Endothelial cell of umbilical vein (primary cell): ENCODE measurements at regions not wholly inside any gene's neighbourhood (a gene's known extent, or its start where the extent isn't known, plus 50 kb on each side); places are given as distances from the start of the nearest gene placed in this dataset.

Source experiments
- BruUV-seq: library from RNA; stranded (reverse); fragments of 400-500 nt; replicated peaks from 2 replicates; lab custom pipeline; 2021; lab: Mats Ljungman, UMichigan
- CTCF ChIA-PET: fragments of 300-600, 350-600 bp; sonication (Branson Sonifier 250); formaldehyde crosslinking; loops from one replicate; lab custom pipeline; 2021; ENCODE audit warnings: antibody characterized with exemption, inconsistent platforms; lab: Charles Lee
- POLR2A ChIA-PET: fragments of 300-600, 350-600 bp; sonication (Branson Sonifier 250); formaldehyde crosslinking; loops from one replicate; lab custom pipeline; 2021; ENCODE audit warnings: antibody characterized with exemption, inconsistent platforms; lab: Charles Lee
- DNase-seq: peaks from one replicate; pipeline ENCODE4 v3.0.0-alpha.2; 2011; ENCODE audit warnings: low read depth, low spot score
- FAIRE-seq: peaks from 2 replicates; lab custom pipeline; 2011; peaks lifted over from hg19 to GRCh38; lab: Jason Lieb, UNC
- H2AFZ ChIP-seq: 2 replicates; pipeline ENCODE4 v1.6.0; 2012; ENCODE audit warnings: low read depth, low read length, control low read depth, inconsistent platforms
- H3K27ac ChIP-seq: 2 replicates; pipeline ENCODE4 v1.5.1; 2011; ENCODE audit warnings: low read depth, mild to moderate bottlenecking, control low read depth, low read length, moderate library complexity; ENCODE audit not compliant: insufficient read depth
- H3K27me3 ChIP-seq, 2 experiments: 2 replicates each; pipeline versions ENCODE4 v1.6.0 to v1.6.1; 2011; ENCODE audit warnings: low read length in 2 of 2, mixed read lengths in 1 of 2; ENCODE audit not compliant: control insufficient read depth in 2 of 2, insufficient read depth in 2 of 2
- H3K36me3 ChIP-seq, 2 experiments: 2 replicates in 1 of 2; 3 replicates in 1 of 2; pipeline ENCODE4 v1.5.1; 2011; ENCODE audit warnings: low read length in 2 of 2, mild to moderate bottlenecking in 1 of 2, moderate library complexity in 1 of 2; ENCODE audit not compliant: control insufficient read depth in 2 of 2, insufficient read depth in 2 of 2; ENCODE audit errors: extremely low read depth in 1 of 2
- H3K4me1 ChIP-seq: 3 replicates; pipeline ENCODE4 v1.5.1; 2011; ENCODE audit warnings: mild to moderate bottlenecking, low read length; ENCODE audit not compliant: control insufficient read depth, insufficient read depth; ENCODE audit errors: extremely low read depth
- H3K4me2 ChIP-seq: 2 replicates; pipeline ENCODE4 v1.6.1; 2011; ENCODE audit warnings: low read length, control low read depth, mixed read lengths; ENCODE audit not compliant: insufficient read depth
- H3K4me3 ChIP-seq, 3 experiments: fragments of 200-600 bp in 1 of 3; sonication (generic), shearing (Covaris generic) in 1 of 3; replicated peaks in 1 of 3; 2 replicates each; pipeline ENCODE4 v1.5.1; 2011 to 2016; ENCODE audit warnings: control low read depth in 3 of 3, low read length in 3 of 3, mild to moderate bottlenecking in 2 of 3, inconsistent platforms in 1 of 3, low read depth in 1 of 3, moderate library complexity in 1 of 3; ENCODE audit not compliant: insufficient read depth in 1 of 3
- H3K79me2 ChIP-seq: 2 replicates; pipeline ENCODE4 v1.6.0; 2012; ENCODE audit warnings: low read length, inconsistent platforms; ENCODE audit not compliant: control insufficient read depth, insufficient read depth
- H3K9ac ChIP-seq: replicated peaks from 2 replicates; pipeline ENCODE3; 2011; ENCODE audit warnings: low read length, control low read depth; ENCODE audit not compliant: insufficient read depth; ENCODE audit errors: extremely low read depth
- H3K9me1 ChIP-seq: replicated peaks from 3 replicates; pipeline ENCODE4 v1.6.0; 2011; ENCODE audit warnings: mild to moderate bottlenecking, low read length; ENCODE audit not compliant: control insufficient read depth, insufficient read depth; ENCODE audit errors: extremely low read depth
- H3K9me3 ChIP-seq: replicated peaks from 2 replicates; pipeline ENCODE4 v1.5.1; 2012; ENCODE audit warnings: low read length, inconsistent platforms; ENCODE audit not compliant: control insufficient read depth, insufficient read depth
- H4K20me1 ChIP-seq: replicated peaks from 2 replicates; pipeline ENCODE3; 2011; ENCODE audit warnings: mild to moderate bottlenecking, low read length; ENCODE audit not compliant: control insufficient read depth, insufficient read depth; ENCODE audit errors: extremely low read depth
- EZH2 ChIP-seq: IDR thresholded peaks from 2 replicates; pipeline ENCODE4 v1.6.1; 2012; ENCODE audit warnings: borderline replicate concordance, low read depth, mild to moderate bottlenecking, moderate library complexity, low read length, inconsistent platforms; ENCODE audit not compliant: severe bottlenecking
- FOS ChIP-seq: IDR thresholded peaks from 2 replicates; pipeline ENCODE4 v1.6.1; 2011; ENCODE audit warnings: mild to moderate bottlenecking, low read length, moderate library complexity, borderline replicate concordance; ENCODE audit not compliant: insufficient read depth
- GATA2 ChIP-seq: IDR thresholded peaks from 2 replicates; pipeline ENCODE4 v1.7.0; 2011; ENCODE audit warnings: low read depth, mild to moderate bottlenecking, moderate library complexity, mixed read lengths, low read length; ENCODE audit not compliant: insufficient read length, insufficient read depth
- JUN ChIP-seq: IDR thresholded peaks from 2 replicates; pipeline ENCODE4 v1.6.1; 2011; ENCODE audit warnings: borderline replicate concordance, low read depth; ENCODE audit not compliant: insufficient read length, insufficient read depth
- MYC ChIP-seq: IDR thresholded peaks from one replicate; pipeline ENCODE4 v1.6.1; 2011; ENCODE audit warnings: mild to moderate bottlenecking, low read depth, low read length
- POLR2A ChIP-seq: IDR thresholded peaks from 2 replicates; pipeline ENCODE4 v1.6.1; 2012; ENCODE audit warnings: low read depth, mild to moderate bottlenecking, control low read depth, low read length
- POLR2AphosphoS5 ChIP-seq: IDR thresholded peaks from 2 replicates; pipeline ENCODE4 v1.6.1; 2012; ENCODE audit warnings: low read depth, mild to moderate bottlenecking, control low read depth, low read length, moderate library complexity; ENCODE audit not compliant: insufficient read depth
- dilution Hi-C: fragments of 300-500 bp; cut with MboI; formaldehyde crosslinking; loops from one replicate; pipeline ENCODE4 v1.15.0; 2019; ENCODE audit warnings: low sequenced_read_pairs; ENCODE audit not compliant: extremely low pct_ligation_motif_present
- intact Hi-C: fragments of 100-400 bp; cut with micrococcal nuclease; formaldehyde crosslinking; loops from one replicate; pipeline ENCODE4 v1.10.0; 2022
- TF ChIP-seq, protein P1 (sequence below), 2 donors: IDR thresholded peaks; 1 replicate in 1 of 2; 2 replicates in 1 of 2; pipeline ENCODE4 v1.5.1; 2011; ENCODE audit warnings: low read length in 2 of 2, mild to moderate bottlenecking in 2 of 2, moderate library complexity in 2 of 2, control low read depth in 1 of 2, inconsistent platforms in 1 of 2, low read depth in 1 of 2; ENCODE audit not compliant: insufficient read depth in 1 of 2; ENCODE audit errors: extremely low read depth in 1 of 2
- TF ChIP-seq, protein P2 (sequence below): IDR thresholded peaks from 2 replicates; pipeline ENCODE4 v1.6.1; 2011; ENCODE audit not compliant: insufficient read depth, insufficient read length

DNA sequence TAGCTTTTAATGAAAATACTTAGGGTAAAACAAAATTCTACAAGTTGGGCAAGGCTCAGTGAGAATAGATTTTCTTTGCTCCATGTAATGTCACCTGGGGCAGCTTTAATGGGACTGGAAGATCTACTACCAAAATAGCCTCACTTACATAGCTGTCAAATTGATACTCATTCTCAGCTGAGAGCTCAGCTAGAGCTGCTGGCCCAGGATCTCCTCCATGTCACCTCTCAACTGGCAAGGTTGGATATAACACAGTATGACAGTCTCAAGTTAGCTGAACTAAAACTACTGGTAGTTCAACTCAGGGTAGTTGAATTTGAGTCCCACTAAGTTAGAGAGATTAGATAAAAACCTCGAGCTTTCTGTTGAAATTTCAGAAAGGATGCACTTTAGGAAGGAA lies 218.5 kb upstream of the PLSCR5 start:
- TF ChIP-seq, protein P1, sequence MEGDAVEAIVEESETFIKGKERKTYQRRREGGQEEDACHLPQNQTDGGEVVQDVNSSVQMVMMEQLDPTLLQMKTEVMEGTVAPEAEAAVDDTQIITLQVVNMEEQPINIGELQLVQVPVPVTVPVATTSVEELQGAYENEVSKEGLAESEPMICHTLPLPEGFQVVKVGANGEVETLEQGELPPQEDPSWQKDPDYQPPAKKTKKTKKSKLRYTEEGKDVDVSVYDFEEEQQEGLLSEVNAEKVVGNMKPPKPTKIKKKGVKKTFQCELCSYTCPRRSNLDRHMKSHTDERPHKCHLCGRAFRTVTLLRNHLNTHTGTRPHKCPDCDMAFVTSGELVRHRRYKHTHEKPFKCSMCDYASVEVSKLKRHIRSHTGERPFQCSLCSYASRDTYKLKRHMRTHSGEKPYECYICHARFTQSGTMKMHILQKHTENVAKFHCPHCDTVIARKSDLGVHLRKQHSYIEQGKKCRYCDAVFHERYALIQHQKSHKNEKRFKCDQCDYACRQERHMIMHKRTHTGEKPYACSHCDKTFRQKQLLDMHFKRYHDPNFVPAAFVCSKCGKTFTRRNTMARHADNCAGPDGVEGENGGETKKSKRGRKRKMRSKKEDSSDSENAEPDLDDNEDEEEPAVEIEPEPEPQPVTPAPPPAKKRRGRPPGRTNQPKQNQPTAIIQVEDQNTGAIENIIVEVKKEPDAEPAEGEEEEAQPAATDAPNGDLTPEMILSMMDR (IDR thresholded peaks at IDR 0.05; ENCODE audit: extremely low read depth in 1 of 2, insufficient read depth in 1 of 2, low read depth in 1 of 2, low read length in 2 of 2), result no peak
- TF ChIP-seq EZH2 (no peak), FOS (no peak), MYC (no peak), GATA2 (no peak), JUN (no peak), POLR2A (no peak), POLR2AphosphoS5 (no peak)
- TF ChIP-seq, protein P2, sequence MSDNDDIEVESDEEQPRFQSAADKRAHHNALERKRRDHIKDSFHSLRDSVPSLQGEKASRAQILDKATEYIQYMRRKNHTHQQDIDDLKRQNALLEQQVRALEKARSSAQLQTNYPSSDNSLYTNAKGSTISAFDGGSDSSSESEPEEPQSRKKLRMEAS, result no peak
- no peaks in the 10 kb centered on the region for H3K36me3 ChIP-seq
- no peak overlapping the region for H3K4me2 ChIP-seq
- dilution Hi-C loops, result no loop called here
- no peak for FAIRE-seq
- no peaks in the 10 kb centered on the region for H3K4me1 ChIP-seq
- no peak overlapping the region for H3K9ac ChIP-seq
- H3K27me3 ChIP-seq, result no peaks in the 10 kb centered on the region
- no peak overlapping the region for H3K27ac ChIP-seq
- no peaks in the 10 kb centered on the region for H3K9me3 ChIP-seq
- intact Hi-C loops, result loop anchor here (5.0 kb wide), 1 partner anchor 181 kb away; no protein-coding TSS in a partner anchor
- no peaks in the 10 kb centered on the region for H4K20me1 ChIP-seq
- no TSS peak for BruUV-seq
- H3K4me3 ChIP-seq, result no peak overlapping the region
- no peak overlapping the region for H2AFZ ChIP-seq
- no peaks in the 10 kb centered on the region for H3K9me1 ChIP-seq
- H3K79me2 ChIP-seq, result no peaks in the 10 kb centered on the region
- POLR2A ChIA-PET, result no interaction called here
- no peak for DNase-seq
- CTCF ChIA-PET, result interaction anchor here (1.0 to 2.0 kb wide), 3 partner anchors 10 to 20 kb away, joined by 3 to 4 read pairs (median 4); no protein-coding TSS in a partner anchor
